Stimulated activated naive CD8-positive, alpha-beta T cell treated with anti-CD3 and anti-CD28 coated beads, Interleukin-15, amount 100 ng/mL, for 72 hours (primary cell): ENCODE measurements at regions not wholly inside any gene's neighbourhood (a gene's known extent, or its start where the extent isn't known, plus 50 kb on each side); places are given as distances from the start of the nearest gene placed in this dataset.
"Not testable (repeated sequence)": the region's sequence is repeated elsewhere in the genome, so short reads cannot be mapped to it uniquely, and the experiment has no call there.

Experiments
- ATAC-seq: fragments of 150-1000 bp; cut with Tn5 transposase; 2 replicates; pipeline ENCODE4 v1.10.0; 2021; ENCODE audit warnings: mild to moderate bottlenecking, moderate library complexity
- DNase-seq, 2 donors: peaks; one replicate each; pipeline ENCODE4 v3.0.0; 2021 to 2022
- H3K27ac Mint-ChIP-seq, 2 donors: one replicate each; pipeline ENCODE4 v1.8.0; 2022; ENCODE audit warnings: mild to moderate bottlenecking in 2 of 2, mixed read lengths in 2 of 2, moderate library complexity in 2 of 2
- H3K27me3 Mint-ChIP-seq: one replicate; pipeline ENCODE4 v1.8.0; 2022; ENCODE audit warnings: mixed read lengths
- H3K4me1 Mint-ChIP-seq: one replicate; pipeline ENCODE4 v1.8.0; 2022; ENCODE audit warnings: mild to moderate bottlenecking, mixed read lengths
- H3K4me3 Mint-ChIP-seq, 2 donors: one replicate each; pipeline ENCODE4 v1.8.0; 2022; ENCODE audit warnings: mild to moderate bottlenecking in 2 of 2, mixed read lengths in 2 of 2, moderate library complexity in 1 of 2
- H3K9me3 Mint-ChIP-seq, 2 donors: one replicate each; pipeline ENCODE4 v1.8.0; 2022; ENCODE audit warnings: mixed read lengths in 2 of 2

- no peaks in the 10 kb centered on the region for H3K9me3 Mint-ChIP-seq
- H3K27me3 Mint-ChIP-seq, result no peaks in the 10 kb centered on the region
- DNase-seq (no peak), ATAC-seq (no peak)
- H3K4me1 Mint-ChIP-seq, result no peaks in the 10 kb centered on the region
- no peak overlapping the region for H3K27ac Mint-ChIP-seq
- no peak overlapping the region for H3K4me3 Mint-ChIP-seq
Measured at GRCh38 chr12:24661657-24662096, 287.2 kb downstream of the BCAT1 start.

GRCh38 chr12:24659016-24659415 lies 289.9 kb downstream of the BCAT1 start:
- H3K27me3 Mint-ChIP-seq, result no peaks in the 10 kb centered on the region
- no peak overlapping the region for H3K4me3 Mint-ChIP-seq
- DNase-seq (no peak), ATAC-seq (no peak)
- H3K27ac Mint-ChIP-seq, result no peak overlapping the region
- H3K4me1 Mint-ChIP-seq, result no peaks in the 10 kb centered on the region
- no peaks in the 10 kb centered on the region for H3K9me3 Mint-ChIP-seq

- H3K27ac Mint-ChIP-seq, H3K4me1 Mint-ChIP-seq, H3K4me3 Mint-ChIP-seq, DNase-seq, H3K27me3 Mint-ChIP-seq, ATAC-seq: not testable (repeated sequence)
- H3K9me3 Mint-ChIP-seq, result peaks cover 10 to 11% of the 10 kb centered on the region in 2 donors
Measured at GRCh38 chr12:24654344-24654743, 294.6 kb downstream of the BCAT1 start.

GRCh38 chr12:24649634-24650033 lies 299.3 kb downstream of the BCAT1 start:
- Mint-ChIP-seq H3K27me3 (no peaks in the 10 kb centered on the region), H3K27ac (no peak overlapping the region), H3K4me3 (no peak overlapping the region), H3K4me1 (no peaks in the 10 kb centered on the region), H3K9me3 (peaks cover 10 to 19% of the 10 kb centered on the region in 2 donors)
- DNase-seq, result no peak
- ATAC-seq, result no peak

- ATAC-seq (no peak), DNase-seq (no peak)
- no peaks in the 10 kb centered on the region for H3K27me3 Mint-ChIP-seq
- H3K4me1 Mint-ChIP-seq, result no peaks in the 10 kb centered on the region
- no peak overlapping the region for H3K4me3 Mint-ChIP-seq
- H3K9me3 Mint-ChIP-seq, result peaks cover 10 to 19% of the 10 kb centered on the region in 2 donors
- H3K27ac Mint-ChIP-seq, result no peak overlapping the region
Measured at GRCh38 chr12:24649209-24649608, 299.7 kb downstream of the BCAT1 start.

GRCh38 chr12:24645254-24645653 lies 303.6 kb downstream of the BCAT1 start:
- Mint-ChIP-seq H3K9me3 (peaks cover 3 to 8% of the 10 kb centered on the region in 2 donors), H3K4me3 (no peak overlapping the region), H3K27ac (no peak overlapping the region), H3K4me1 (no peaks in the 10 kb centered on the region), H3K27me3 (no peaks in the 10 kb centered on the region)
- ATAC-seq, result no peak
- DNase-seq, result no peak

- Mint-ChIP-seq H3K4me3 (no peak overlapping the region), H3K4me1 (no peaks in the 10 kb centered on the region), H3K27me3 (no peaks in the 10 kb centered on the region), H3K9me3 (peaks cover 0 to 8% of the 10 kb centered on the region in 2 donors), H3K27ac (no peak overlapping the region)
- ATAC-seq (no peak), DNase-seq (no peak)
Measured at GRCh38 chr12:24643120-24644119, 305.5 kb downstream of the BCAT1 start.

GRCh38 chr12:24639641-24640040 lies 309.3 kb downstream of the BCAT1 start:
- H3K4me3 Mint-ChIP-seq, result no peak overlapping the region
- no peaks in the 10 kb centered on the region for H3K27me3 Mint-ChIP-seq
- ATAC-seq (no peak), DNase-seq (no peak)
- H3K27ac Mint-ChIP-seq, result no peak overlapping the region
- no peaks in the 10 kb centered on the region for H3K9me3 Mint-ChIP-seq
- H3K4me1 Mint-ChIP-seq, result no peaks in the 10 kb centered on the region

GRCh38 chr12:24632466-24632865 lies 316.4 kb downstream of the BCAT1 start:
- H3K27me3 Mint-ChIP-seq, result no peaks in the 10 kb centered on the region
- H3K27ac Mint-ChIP-seq, result no peak overlapping the region
- H3K9me3 Mint-ChIP-seq, result peaks cover 5 to 7% of the 10 kb centered on the region in 2 donors
- no peak overlapping the region for H3K4me3 Mint-ChIP-seq
- DNase-seq, result no peak
- no peaks in the 10 kb centered on the region for H3K4me1 Mint-ChIP-seq
- no peak for ATAC-seq

GRCh38 chr12:24631676-24632426 lies 317.1 kb downstream of the BCAT1 start:
- ATAC-seq, result no peak

GRCh38 chr12:24630856-24631255 lies 318.0 kb downstream of the BCAT1 start:
- Mint-ChIP-seq H3K9me3 (peaks cover 5 to 7% of the 10 kb centered on the region in 2 donors), H3K27ac (no peak overlapping the region), H3K4me1 (no peaks in the 10 kb centered on the region), H3K27me3 (no peaks in the 10 kb centered on the region), H3K4me3 (no peak overlapping the region)
- DNase-seq (no peak), ATAC-seq (no peak)

More at GRCh38 chr12:24631676-24632426, 317.1 kb downstream of the BCAT1 start:
- Mint-ChIP-seq H3K9me3 (peaks cover 5 to 7% of the 10 kb centered on the region in 2 donors), H3K27me3 (no peaks in the 10 kb centered on the region), H3K4me1 (no peaks in the 10 kb centered on the region), H3K27ac (no peak overlapping the region), H3K4me3 (no peak overlapping the region)
- no peak for DNase-seq

GRCh38 chr12:24630446-24630845 lies 318.5 kb downstream of the BCAT1 start:
- Mint-ChIP-seq H3K27me3 (no peaks in the 10 kb centered on the region), H3K4me1 (no peaks in the 10 kb centered on the region), H3K27ac (no peak overlapping the region), H3K4me3 (no peak overlapping the region), H3K9me3 (peaks cover 5 to 7% of the 10 kb centered on the region in 2 donors)
- no peak for DNase-seq
- no peak for ATAC-seq

- H3K27me3 Mint-ChIP-seq, result no peaks in the 10 kb centered on the region
- no peak for ATAC-seq
- no peak overlapping the region for H3K4me3 Mint-ChIP-seq
- H3K27ac Mint-ChIP-seq, result peak overlapping the region in 1 of 2 donors; percentile 76
- H3K4me1 Mint-ChIP-seq, result no peaks in the 10 kb centered on the region
- peaks cover 8 to 29% of the 10 kb centered on the region in 2 donors for H3K9me3 Mint-ChIP-seq
- DNase-seq, result no peak
Measured at GRCh38 chr12:24625103-24625502, 323.8 kb downstream of the BCAT1 start.

- not testable (repeated sequence) for H3K4me1 Mint-ChIP-seq, H3K27ac Mint-ChIP-seq, H3K4me3 Mint-ChIP-seq, DNase-seq, H3K27me3 Mint-ChIP-seq, ATAC-seq
- peaks cover 8 to 22% of the 10 kb centered on the region in 2 donors for H3K9me3 Mint-ChIP-seq
Measured at GRCh38 chr12:24619954-24620353, 328.9 kb downstream of the BCAT1 start.

GRCh38 chr12:24617471-24617870 lies 331.4 kb downstream of the BCAT1 start:
- Mint-ChIP-seq H3K9me3 (peaks cover 1 to 2% of the 10 kb centered on the region in 2 donors), H3K4me1 (no peaks in the 10 kb centered on the region), H3K27me3 (no peaks in the 10 kb centered on the region), H3K4me3 (no peak overlapping the region), H3K27ac (no peak overlapping the region)
- DNase-seq (no peak), ATAC-seq (no peak)

- DNase-seq (no peak), ATAC-seq (no peak)
- no peak overlapping the region for H3K27ac Mint-ChIP-seq
- no peak overlapping the region for H3K4me3 Mint-ChIP-seq
- no peaks in the 10 kb centered on the region for H3K9me3 Mint-ChIP-seq
- no peaks in the 10 kb centered on the region for H3K27me3 Mint-ChIP-seq
- no peaks in the 10 kb centered on the region for H3K4me1 Mint-ChIP-seq
Measured at GRCh38 chr12:24615967-24616411, 332.9 kb downstream of the BCAT1 start.
